HL-60 (cell line): ENCODE measurements at regions not wholly inside any gene's neighbourhood (a gene's known extent, or its start where the extent isn't known, plus 50 kb on each side); places are given as distances from the start of the nearest gene placed in this dataset.

ENCODE experiments used
- CTCF ChIP-seq: IDR thresholded peaks from one replicate; pipeline ENCODE4 v1.5.1; 2011; ENCODE audit warnings: low read length, control low read depth, inconsistent platforms; ENCODE audit not compliant: insufficient read depth
- GABPA ChIP-seq: IDR thresholded peaks from 2 replicates; pipeline ENCODE4 v1.6.1; 2012; ENCODE audit warnings: low read depth
- REST ChIP-seq: IDR thresholded peaks from 2 replicates; pipeline ENCODE4 v1.6.1; 2012; ENCODE audit warnings: low read depth; ENCODE audit not compliant: insufficient replicate concordance

GRCh38 chr9:21558079-21558478 is 76.0 kb upstream of the IFNE start:
- TF ChIP-seq CTCF (no peak), REST (no peak), GABPA (no peak)
